Ovary (tissue), 7 donors: ENCODE measurements at regions not wholly inside any gene's neighbourhood (a gene's known extent, or its start where the extent isn't known, plus 50 kb on each side); places are given as distances from the start of the nearest gene placed in this dataset.

ENCODE experiments used
- DNase-seq, 5 donors: peaks; one replicate each; pipeline ENCODE4 v3.0.0-alpha.2; 2019 to 2020
- H3K27ac ChIP-seq, 2 donors: fragments of 200-600 bp; one replicate each; pipeline versions ENCODE4 v1.5.1 to v1.8.0; 2019 to 2022
- H3K27me3 ChIP-seq: fragments of 200-600 bp; one replicate; pipeline ENCODE4 v1.8.0; 2022
- H3K36me3 ChIP-seq: fragments of 200-600 bp; sonication (generic); one replicate; pipeline ENCODE4 v1.5.1; 2019
- H3K4me1 ChIP-seq: one replicate; pipeline ENCODE4 v1.8.1; 2013; ENCODE audit warnings: mild to moderate bottlenecking, moderate library complexity; ENCODE audit not compliant: insufficient read depth
- H3K4me3 ChIP-seq: fragments of 200-600 bp; sonication (generic); one replicate; pipeline ENCODE4 v1.5.1; 2017
- H3K9me3 ChIP-seq, 2 donors: fragments of 200-600 bp in 1 of 2; sonication (generic) in 1 of 2; one replicate each; pipeline versions ENCODE4 v1.5.1 to v1.8.1; 2013 to 2019; ENCODE audit warnings: mild to moderate bottlenecking in 1 of 2, moderate library complexity in 1 of 2
- CTCF ChIP-seq, 3 donors: fragments of 450-650 bp in 2 of 3; fragments of 200-600 bp in 1 of 3; IDR thresholded peaks; one replicate each; pipeline versions ENCODE4 v1.5.1 to v1.8.0; 2016 to 2022; ENCODE audit warnings: antibody characterized with exemption in 3 of 3, mild to moderate bottlenecking in 1 of 3
- EP300 ChIP-seq: sonication (generic); formaldehyde crosslinking; IDR thresholded peaks from one replicate; pipeline ENCODE4 v1.6.1; 2017; ENCODE audit warnings: antibody characterized with exemption
- POLR2A ChIP-seq: fragments of 450-650 bp; IDR thresholded peaks from one replicate; pipeline ENCODE4 v1.6.1; 2017; ENCODE audit warnings: antibody characterized with exemption, mild to moderate bottlenecking, moderate library complexity
- WGBS, 3 donors: extraction: QIAGEN DNeasy Blood & Tissue Kit in 1 of 3; methylation state at CpG; one replicate each; pipeline versions ENCODE4 v1.1.5 to v1.1.7; 2013 to 2017; 5-methylcytosine and 5-hydroxymethylcytosine counted together
- intact Hi-C, 4 donors: fragments of 100-400 bp; cut with DNase I; formaldehyde crosslinking; loops; one replicate each; pipeline versions ENCODE4 v1.11.0 to v1.15.1; 2022 to 2023
- donor health status: DM: no; HTN: no; CAD: no; lungs with moderate emphysema.
- donor health status: DM: no; HTN: no; CAD: no.
- donor health status: Bipolar disorder and iron deficiency.
- donor health status: DM: no; HTN: no; CAD: no.
- donor health status: DM: yes; HTN: yes; CAD: no.

GRCh38 chr5:17878541-17878940 is 244.3 kb downstream of the TAF11L14 start:
- 87 to 88% (median 87%) methylated on average over 2 of the region's 2 CpGs for WGBS, 3 donors
- Histone ChIP-seq H3K27me3 (no peaks in the 10 kb centered on the region), H3K4me3 (no peak overlapping the region), H3K4me1 (no peaks in the 10 kb centered on the region), H3K27ac (no peak overlapping the region), H3K9me3 (no peaks in the 10 kb centered on the region), H3K36me3 (no peaks in the 10 kb centered on the region)
- TF ChIP-seq CTCF (IDR thresholded peaks at IDR 0.05) (no peak), POLR2A (no peak), EP300 (no peak)
- intact Hi-C loops: no loop called here
- DNase-seq: no peak

- intact Hi-C loops: no loop called here
- DNase-seq: no peak
- 89 to 93% (median 93%) methylated on average over 2 of the region's 2 CpGs for WGBS, 3 donors
- H3K4me1 ChIP-seq: no peaks in the 10 kb centered on the region
- H3K4me3 ChIP-seq: no peak overlapping the region
- H3K27ac ChIP-seq: no peak overlapping the region
- H3K36me3 ChIP-seq: no peaks in the 10 kb centered on the region
- H3K9me3 ChIP-seq: no peaks in the 10 kb centered on the region
- TF ChIP-seq POLR2A: no peak
- no peak for TF ChIP-seq CTCF (IDR thresholded peaks at IDR 0.05)
- no peak for TF ChIP-seq EP300
- no peaks in the 10 kb centered on the region for H3K27me3 ChIP-seq
Measured at GRCh38 chr5:17879276-17879675, 245.0 kb downstream of the TAF11L14 start.

- intact Hi-C loops: no loop called here
- Histone ChIP-seq H3K9me3 (no peaks in the 10 kb centered on the region), H3K36me3 (no peaks in the 10 kb centered on the region), H3K4me1 (no peaks in the 10 kb centered on the region), H3K4me3 (no peak overlapping the region), H3K27me3 (no peaks in the 10 kb centered on the region), H3K27ac (no peak overlapping the region)
- 86 to 88% (median 86%) methylated on average over 4 of the region's 4 CpGs for WGBS, 3 donors
- TF ChIP-seq POLR2A (no peak), CTCF (IDR thresholded peaks at IDR 0.05) (no peak), EP300 (no peak)
- no peak for DNase-seq
Measured at GRCh38 chr5:17880869-17881268, 246.6 kb downstream of the TAF11L14 start.

GRCh38 chr5:17882760-17883488 is 248.7 kb downstream of the TAF11L14 start:
- no peak for DNase-seq
- no peaks in the 10 kb centered on the region for H3K36me3 ChIP-seq
- intact Hi-C loops: no loop called here
- TF ChIP-seq EP300 (no peak), CTCF (IDR thresholded peaks at IDR 0.05) (no peak), POLR2A (no peak)
- no peak overlapping the region for H3K27ac ChIP-seq
- no peaks in the 10 kb centered on the region for H3K27me3 ChIP-seq
- H3K4me1 ChIP-seq: no peaks in the 10 kb centered on the region
- no peak overlapping the region for H3K4me3 ChIP-seq
- H3K9me3 ChIP-seq: no peaks in the 10 kb centered on the region
- WGBS, 3 donors: 74 to 80% (median 77%) methylated on average over 6 of the region's 6 CpGs
